Kidney (tissue), 13 donors: ENCODE measurements at regions not wholly inside any gene's neighbourhood (a gene's known extent, or its start where the extent isn't known, plus 50 kb on each side); places are given as distances from the start of the nearest gene placed in this dataset.

Experiments
- DNase-seq, 5 donors: peaks; one replicate each; pipeline ENCODE4 v3.0.0-alpha.2; 2013 to 2020
- FAIRE-seq: peaks from 2 replicates; lab custom pipeline; 2012; peaks lifted over from hg19 to GRCh38; lab: Jason Lieb, UNC
- H3K27ac ChIP-seq, 2 donors: one replicate each; pipeline ENCODE4 v1.7.0; 2013; ENCODE audit warnings: low read depth in 2 of 2, low read length in 2 of 2, inconsistent platforms in 1 of 2
- H3K27me3 ChIP-seq: one replicate; pipeline ENCODE4 v1.7.1; 2013; ENCODE audit warnings: low read length, inconsistent platforms; ENCODE audit not compliant: control insufficient read depth, insufficient read depth
- H3K36me3 ChIP-seq, 3 donors: one replicate each; pipeline versions ENCODE4 v1.7.0 to v1.7.1; 2013; ENCODE audit warnings: low read length in 3 of 3, control low read depth in 1 of 3, inconsistent platforms in 1 of 3; ENCODE audit not compliant: insufficient read depth in 3 of 3, control insufficient read depth in 2 of 3
- H3K4me1 ChIP-seq, 3 donors: one replicate each; pipeline versions ENCODE4 v1.7.0 to v1.7.1; 2013; ENCODE audit warnings: low read length in 3 of 3, inconsistent platforms in 1 of 3, low read depth in 1 of 3; ENCODE audit not compliant: control insufficient read depth in 2 of 3, insufficient read depth in 2 of 3
- H3K4me3 ChIP-seq, 3 donors: one replicate each; pipeline versions ENCODE4 v1.7.0 to v1.8.1; 2013; ENCODE audit warnings: low read length in 3 of 3, control low read depth in 1 of 3, inconsistent platforms in 1 of 3
- H3K9ac ChIP-seq, 3 donors: one replicate each; pipeline versions ENCODE4 v1.7.0 to v1.7.1; 2013; ENCODE audit warnings: low read length in 3 of 3, control low read depth in 1 of 3, inconsistent platforms in 1 of 3
- H3K9me3 ChIP-seq, 3 donors: one replicate each; pipeline versions ENCODE4 v1.7.0 to v1.7.1; 2013; ENCODE audit warnings: low read length in 3 of 3, control low read depth in 1 of 3, inconsistent platforms in 1 of 3; ENCODE audit not compliant: control insufficient read depth in 2 of 3, insufficient read depth in 1 of 3
- CTCF ChIP-seq: IDR thresholded peaks from 3 replicates; pipeline ENCODE4 v1.5.1; 2012; ENCODE audit warnings: mild to moderate bottlenecking, moderate library complexity, borderline replicate concordance; ENCODE audit not compliant: insufficient read depth; ENCODE audit errors: extremely low read depth
- intact Hi-C: fragments of 100-400 bp; cut with DNase I; formaldehyde crosslinking; loops from one replicate; pipeline ENCODE4 v1.11.1; 2022
- donor health status: control.
- donor health status: control.
- donor health status: control.
- donor health status: control.
- donor health status: control.
- donor health status: DM: yes; HTN: yes; CAD: no.
- donor health status: Normal renal cell carcinoma (clear cell type).

GRCh38 chr1:30634507-30634906, 88.9 kb downstream of the MATN1 start:
- Histone ChIP-seq H3K36me3 (peaks cover 0 to 2% (median 0%) of the 10 kb centered on the region in 3 donors), H3K27me3 (peaks cover 2% of the 10 kb centered on the region), H3K9me3 (no peaks in the 10 kb centered on the region), H3K27ac (no peak overlapping the region), H3K4me1 (no peaks in the 10 kb centered on the region), H3K9ac (no peak overlapping the region), H3K4me3 (no peak overlapping the region)
- FAIRE-seq (no peak), DNase-seq (peak in 1 of 5 donors; percentile 5)
- intact Hi-C loops, result no loop called here
- TF ChIP-seq CTCF, result no peak

DNA sequence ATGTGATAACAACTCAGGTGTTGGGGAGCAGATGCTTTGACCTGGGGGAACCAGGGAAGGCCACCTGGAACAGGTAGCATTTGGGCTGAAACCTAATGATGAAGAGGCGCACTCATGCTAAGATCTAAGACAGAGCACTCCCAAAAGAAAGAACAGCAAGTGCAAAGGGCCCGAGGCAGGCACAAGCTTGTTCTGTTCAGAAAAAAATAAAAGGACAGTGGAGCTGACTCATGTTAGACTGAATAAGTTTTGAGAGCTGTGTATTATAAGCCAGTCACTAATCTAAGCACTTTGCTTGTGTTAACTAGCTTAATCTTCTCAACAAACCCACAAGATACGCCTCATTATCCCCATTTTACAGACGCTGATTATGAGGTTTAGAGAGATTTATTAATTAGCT, 90.1 kb downstream of the MATN1 start:
- peaks cover 0 to 2% (median 0%) of the 10 kb centered on the region in 3 donors for H3K36me3 ChIP-seq
- H3K27me3 ChIP-seq, result peaks cover 2% of the 10 kb centered on the region
- peak in 1 of 5 donors; percentile 2 for DNase-seq
- H3K4me3 ChIP-seq, result no peak overlapping the region
- no peak overlapping the region for H3K9ac ChIP-seq
- no peak for TF ChIP-seq CTCF
- H3K9me3 ChIP-seq, result no peaks in the 10 kb centered on the region
- H3K4me1 ChIP-seq, result no peaks in the 10 kb centered on the region
- FAIRE-seq, result no peak
- intact Hi-C loops, result no loop called here
- no peak overlapping the region for H3K27ac ChIP-seq

- Histone ChIP-seq H3K4me3 (no peak overlapping the region), H3K9ac (no peak overlapping the region), H3K27me3 (peaks cover 2% of the 10 kb centered on the region), H3K36me3 (peaks cover 0 to 2% (median 0%) of the 10 kb centered on the region in 3 donors), H3K27ac (no peak overlapping the region), H3K9me3 (peaks cover 0 to under 1% (median 0%) of the 10 kb centered on the region in 3 donors), H3K4me1 (no peaks in the 10 kb centered on the region)
- peak in 1 of 5 donors; percentile 1 for DNase-seq
- intact Hi-C loops, result no loop called here
- TF ChIP-seq CTCF, result no peak
- FAIRE-seq, result no peak
These were observed 90.9 kb downstream of the MATN1 start for GRCh38 chr1:30632481-30632880.

DNA sequence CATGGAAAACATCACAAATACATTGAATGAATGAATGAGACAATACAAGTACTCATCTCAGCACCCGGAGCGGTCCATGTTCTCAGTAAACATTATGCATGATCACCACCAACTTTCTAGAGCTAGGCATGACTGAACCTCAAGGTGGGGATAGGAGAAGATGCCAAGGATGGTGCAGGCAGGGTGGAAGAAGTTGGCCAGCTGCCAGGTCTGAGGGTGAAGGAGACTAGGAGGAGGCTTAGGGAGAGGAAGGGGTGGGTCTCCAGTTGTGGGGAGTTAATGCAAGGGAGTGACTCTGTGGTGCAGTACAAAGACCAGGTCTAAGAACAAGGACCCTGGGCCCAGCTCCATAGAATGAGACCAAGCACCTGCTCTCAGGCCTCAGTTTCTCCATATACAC, 91.7 kb downstream of the MATN1 start:
- FAIRE-seq, result no peak
- peaks cover 0 to 5% (median 4%) of the 10 kb centered on the region in 3 donors for H3K9me3 ChIP-seq
- intact Hi-C loops, result no loop called here

More for the DNA sequence above, 91.7 kb downstream of the MATN1 start:
- Histone ChIP-seq H3K9ac (no peak overlapping the region), H3K4me3 (no peak overlapping the region), H3K4me1 (no peaks in the 10 kb centered on the region), H3K27ac (no peak overlapping the region), H3K36me3 (peaks cover 0 to 2% (median 0%) of the 10 kb centered on the region in 3 donors), H3K27me3 (peaks cover 2% of the 10 kb centered on the region)
- peak in 1 of 5 donors; percentile 21 for DNase-seq
- no peak for TF ChIP-seq CTCF
